ENCODE measurements at regions not wholly inside any gene's neighbourhood (a gene's known extent, or its start where the extent isn't known, plus 50 kb on each side); places are given as distances from the start of the nearest gene placed in this dataset.

- no peak overlapping the region for H3K27ac ChIP-seq
- 66% methylated on average over 9 of the region's 11 CpGs for WGBS (ENCODE audit: insufficient coverage, low coverage, low lambda C conversion rate, missing lambda C conversion rate)
- intact Hi-C loops (cut with DNase I): no loop called here
- H3K36me3 ChIP-seq: no peaks in the 10 kb centered on the region
- DNase-seq: no peak
- H3K9me3 ChIP-seq: no peaks in the 10 kb centered on the region
- no peak overlapping the region for H3K4me3 ChIP-seq
- no peaks in the 10 kb centered on the region for H3K27me3 ChIP-seq
- no peaks in the 10 kb centered on the region for H3K4me1 ChIP-seq
- no peak for TF ChIP-seq POLR2A (IDR thresholded peaks at IDR 0.05)
- TF ChIP-seq CTCF (IDR thresholded peaks at IDR 0.05): no peak
- ATAC-seq: no peak
Observed at GRCh38 chr1:4937876-4938534, 283.6 kb downstream of the AJAP1 start.

DNA sequence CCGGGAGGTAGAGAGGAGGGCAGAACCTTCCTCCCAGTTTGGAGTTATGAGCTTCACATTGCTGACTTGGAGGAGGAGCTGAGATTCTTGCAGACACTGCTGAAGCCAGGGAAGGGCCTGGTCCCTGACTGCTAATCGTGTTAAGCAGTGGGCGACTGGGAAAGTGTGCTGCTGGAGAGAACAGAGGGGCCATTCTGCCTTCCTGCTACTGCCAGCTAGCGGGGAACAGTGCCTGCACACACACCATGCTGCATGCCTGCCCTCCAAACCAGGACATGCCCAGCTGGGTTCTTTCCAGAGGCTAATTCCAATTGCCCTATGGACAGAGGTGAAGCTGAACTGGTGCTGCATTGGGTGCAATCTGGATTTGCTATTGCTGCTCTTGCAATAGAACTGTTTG is 281.4 kb downstream of the AJAP1 start:
- no peaks in the 10 kb centered on the region for H3K27me3 ChIP-seq
- no peaks in the 10 kb centered on the region for H3K9me3 ChIP-seq
- H3K4me3 ChIP-seq: no peak overlapping the region
- no peaks in the 10 kb centered on the region for H3K4me1 ChIP-seq
- WGBS (ENCODE audit: insufficient coverage, low coverage, low lambda C conversion rate, missing lambda C conversion rate): 46% methylated on average over 3 of the region's 4 CpGs
- ATAC-seq (no peak), DNase-seq (no peak)
- intact Hi-C loops (cut with DNase I): no loop called here
- H3K27ac ChIP-seq: no peak overlapping the region
- H3K36me3 ChIP-seq: no peaks in the 10 kb centered on the region
- TF ChIP-seq CTCF (IDR thresholded peaks at IDR 0.05): no peak
- TF ChIP-seq POLR2A (IDR thresholded peaks at IDR 0.05): no peak

GRCh38 chr1:4933232-4933631 is 278.8 kb downstream of the AJAP1 start:
- ATAC-seq: no peak

GRCh38 chr1:4932311-4933030 is 278.1 kb downstream of the AJAP1 start:
- ATAC-seq: no peak
- Histone ChIP-seq H3K27me3 (no peaks in the 10 kb centered on the region), H3K27ac (no peak overlapping the region), H3K9me3 (no peaks in the 10 kb centered on the region), H3K4me3 (no peak overlapping the region), H3K4me1 (no peaks in the 10 kb centered on the region), H3K36me3 (no peaks in the 10 kb centered on the region)
- TF ChIP-seq CTCF (IDR thresholded peaks at IDR 0.05) (no peak), POLR2A (IDR thresholded peaks at IDR 0.05) (no peak)
- WGBS (ENCODE audit: insufficient coverage, low coverage, low lambda C conversion rate, missing lambda C conversion rate): 48% methylated on average over 11 of the region's 15 CpGs
- intact Hi-C loops (cut with DNase I): no loop called here
- no peak for DNase-seq

More at GRCh38 chr1:4933232-4933631, 278.8 kb downstream of the AJAP1 start:
- intact Hi-C loops (cut with DNase I): no loop called here
- H3K4me3 ChIP-seq: no peak overlapping the region
- no peaks in the 10 kb centered on the region for H3K36me3 ChIP-seq
- no peaks in the 10 kb centered on the region for H3K9me3 ChIP-seq
- H3K4me1 ChIP-seq: no peaks in the 10 kb centered on the region
- WGBS (ENCODE audit: insufficient coverage, low coverage, low lambda C conversion rate, missing lambda C conversion rate): 68% methylated on average over 2 of the region's 2 CpGs
- DNase-seq: no peak
- no peak for TF ChIP-seq CTCF (IDR thresholded peaks at IDR 0.05)
- no peak for TF ChIP-seq POLR2A (IDR thresholded peaks at IDR 0.05)
- no peaks in the 10 kb centered on the region for H3K27me3 ChIP-seq
- no peak overlapping the region for H3K27ac ChIP-seq

Data from right lobe of liver (tissue), 6 donors.